HCT116 (cell line): ENCODE measurements at regions not wholly inside any gene's neighbourhood (a gene's known extent, or its start where the extent isn't known, plus 50 kb on each side); places are given as distances from the start of the nearest gene placed in this dataset.

ENCODE experiments used
- ATAC-seq: fragments of 200-7000 bp; cut with Tn5 transposase; 2 replicates; pipeline ENCODE4 v1.9.1; 2020; ENCODE audit warnings: mild to moderate bottlenecking, moderate library complexity
- BruUV-seq: library from RNA; stranded (reverse); fragments of 400-500 nt; replicated peaks from 2 replicates; lab custom pipeline; 2021; lab: Mats Ljungman, UMichigan
- CTCF ChIA-PET: fragments of 300-600 bp; sonication (Branson Sonifier 250); formaldehyde crosslinking; loops from one replicate; lab custom pipeline; 2021; ENCODE audit warnings: antibody characterized with exemption; lab: Charles Lee
- POLR2A ChIA-PET: fragments of 300-600, 350-600 bp; sonication (Branson Sonifier 250); formaldehyde crosslinking; loops from one replicate; lab custom pipeline; 2021; ENCODE audit warnings: antibody characterized with exemption; lab: Charles Lee
- RAD21 ChIA-PET, 2 experiments: fragments of 300-600 bp; sonication (Branson Sonifier 250); formaldehyde crosslinking; loops; one replicate each; lab custom pipeline; 2023; ENCODE audit warnings: low total read pairs in 2 of 2; ENCODE audit not compliant: uncharacterized antibody in 2 of 2, unreplicated experiment in 2 of 2, low non-redundant PET in 1 of 2; lab: Charles Lee
- DNase-seq: peaks from one replicate; pipeline ENCODE4 v3.0.0-alpha.2; 2010; ENCODE audit warnings: low read depth, low spot score
- H2AFZ ChIP-seq: fragments of 200-600 bp; shearing (Covaris generic), sonication (generic); 2 replicates; pipeline ENCODE4 v1.6.1; 2017; ENCODE audit warnings: low read depth, mixed run types, mixed read lengths, antibody characterized with exemption, low read length; ENCODE audit not compliant: poor library complexity, severe bottlenecking
- H3K27ac ChIP-seq: 2 replicates; pipeline ENCODE4 v1.5.1; 2012; ENCODE audit warnings: low read depth, low read length
- H3K27me3 ChIP-seq: fragments of 200-600 bp; sonication (generic); 2 replicates; pipeline ENCODE4 v1.6.1; 2016; ENCODE audit warnings: mixed run types, low read length, mixed read lengths; ENCODE audit not compliant: insufficient read depth
- H3K36me3 ChIP-seq, 2 experiments: fragments of 200-500 bp in 1 of 2; fragments of 200-600 bp in 1 of 2; sonication (Bioruptor generic) in 1 of 2; sonication (generic) in 1 of 2; 2 replicates each; pipeline versions ENCODE4 v1.5.1 to v1.6.1; 2014 to 2016; ENCODE audit warnings: low read length in 2 of 2, inconsistent platforms in 1 of 2, mixed read lengths in 1 of 2, mixed run types in 1 of 2; ENCODE audit not compliant: insufficient read depth in 2 of 2, control insufficient read depth in 1 of 2
- H3K4me1 ChIP-seq, 2 experiments: fragments of 200-600 bp in 1 of 2; sonication (generic) in 1 of 2; 2 replicates each; pipeline versions ENCODE4 v1.5.1 to v1.6.1; 2012 to 2017; ENCODE audit warnings: low read length in 2 of 2, inconsistent platforms in 1 of 2, mild to moderate bottlenecking in 1 of 2, mixed read lengths in 1 of 2, mixed run types in 1 of 2, moderate library complexity in 1 of 2; ENCODE audit not compliant: insufficient read depth in 2 of 2, control insufficient read depth in 1 of 2
- H3K4me2 ChIP-seq: fragments of 200-600 bp; sonication (generic); 2 replicates; pipeline ENCODE4 v1.6.1; 2017; ENCODE audit warnings: mixed run types, low read length, mixed read lengths
- H3K4me3 ChIP-seq, 2 experiments: fragments of 200-600 bp in 1 of 2; sonication (generic) in 1 of 2; replicated peaks in 1 of 2; 2 replicates each; pipeline ENCODE4 v1.5.1; 2011 to 2016; ENCODE audit warnings: low read length in 2 of 2, control low read depth in 1 of 2, low read depth in 1 of 2, mild to moderate bottlenecking in 1 of 2, mixed read lengths in 1 of 2, mixed run types in 1 of 2
- H3K79me2 ChIP-seq: fragments of 200-600 bp; sonication (generic); 2 replicates; pipeline ENCODE4 v1.6.1; 2017; ENCODE audit warnings: mild to moderate bottlenecking, mixed run types, low read length, moderate library complexity, mixed read lengths; ENCODE audit not compliant: insufficient read depth
- H3K9ac ChIP-seq: fragments of 200-600 bp; sonication (generic); 2 replicates; pipeline ENCODE4 v1.6.1; 2016; ENCODE audit warnings: low read length, mixed read lengths
- H3K9me2 ChIP-seq: fragments of 200-600 bp; sonication (generic), shearing (Covaris generic); 2 replicates; pipeline ENCODE4 v1.6.1; 2017; ENCODE audit warnings: mixed run types, mild to moderate bottlenecking, moderate library complexity; ENCODE audit not compliant: insufficient read depth
- H3K9me3 ChIP-seq, 2 experiments: fragments of 200-500 bp in 1 of 2; fragments of 200-600 bp in 1 of 2; sonication (Bioruptor generic) in 1 of 2; sonication (generic) in 1 of 2; 2 replicates each; pipeline ENCODE4 v1.6.1; 2014 to 2017; ENCODE audit warnings: low read length in 2 of 2, mixed read lengths in 2 of 2, inconsistent platforms in 1 of 2, low read depth in 1 of 2, mild to moderate bottlenecking in 1 of 2, mixed run types in 1 of 2, moderate library complexity in 1 of 2; ENCODE audit not compliant: control insufficient read depth in 1 of 2, insufficient read depth in 1 of 2
- H4K20me1 ChIP-seq: fragments of 200-600 bp; sonication (generic), shearing (Covaris generic); 2 replicates; pipeline ENCODE4 v1.6.1; 2017; ENCODE audit warnings: mixed run types, mild to moderate bottlenecking, moderate library complexity; ENCODE audit not compliant: insufficient read depth
- ELF1 ChIP-seq: IDR thresholded peaks from 2 replicates; pipeline ENCODE4 v1.6.1; 2012; ENCODE audit warnings: low read depth, borderline replicate concordance
- JUND ChIP-seq: IDR thresholded peaks from 2 replicates; pipeline ENCODE4 v1.6.1; 2012
- POLR2AphosphoS5 ChIP-seq: IDR thresholded peaks from 2 replicates; pipeline ENCODE4 v1.6.1; 2011; ENCODE audit warnings: mild to moderate bottlenecking, low read depth, low read length, moderate library complexity
- REST ChIP-seq: IDR thresholded peaks from 2 replicates; pipeline ENCODE4 v1.6.1; 2012; ENCODE audit warnings: low read depth
- YY1 ChIP-seq: IDR thresholded peaks from 2 replicates; pipeline ENCODE4 v1.6.1; 2011; ENCODE audit warnings: low read length, low read depth, moderate library complexity, mild to moderate bottlenecking; ENCODE audit not compliant: insufficient replicate concordance; ENCODE audit errors: extremely low read depth
- ZFX ChIP-seq: fragments of 450-650 bp; IDR thresholded peaks from 2 replicates; pipeline ENCODE4 v1.6.1; 2017
- intact Hi-C: fragments of 100-400 bp; cut with micrococcal nuclease; formaldehyde crosslinking; loops from 2 replicates; pipeline ENCODE4 v1.10.0; 2022

- Histone ChIP-seq H3K4me2 (no peak overlapping the region), H3K27me3 (no peaks in the 10 kb centered on the region), H3K9ac (no peak overlapping the region), H2AFZ (no peak overlapping the region), H3K27ac (no peak overlapping the region), H4K20me1 (no peaks in the 10 kb centered on the region), H3K9me2 (no peaks in the 10 kb centered on the region), H3K9me3 (no peaks in the 10 kb centered on the region), H3K4me3 (no peak overlapping the region), H3K79me2 (no peaks in the 10 kb centered on the region), H3K4me1 (no peaks in the 10 kb centered on the region), H3K36me3 (no peaks in the 10 kb centered on the region)
- no TSS peak for BruUV-seq
- CTCF ChIA-PET = no interaction called here
- no peak for ATAC-seq
- no peak for TF ChIP-seq JUND
- no peak for TF ChIP-seq POLR2AphosphoS5
- no peak for TF ChIP-seq REST
- no peak for TF ChIP-seq YY1
- TF ChIP-seq ZFX = no peak
- no peak for TF ChIP-seq ELF1
- intact Hi-C loops = no loop called here
- POLR2A ChIA-PET = no interaction called here
- DNase-seq = no peak
- RAD21 ChIA-PET = no interaction called here
Observed at GRCh38 chr10:3241967-3242650, 69.5 kb upstream of the PITRM1 start.
